HG03521 (cell line): ENCODE measurements at regions not wholly inside any gene's neighbourhood (a gene's known extent, or its start where the extent isn't known, plus 50 kb on each side); places are given as distances from the start of the nearest gene placed in this dataset.
"Not testable (repeated sequence)": the region's sequence is repeated elsewhere in the genome, so short reads cannot be mapped to it uniquely, and the experiment has no call there.

ENCODE experiments used
- ATAC-seq: cut with Tn5 transposase; IDR thresholded peaks from one replicate; pipeline ENCODE4 v1.9.1; 2021; ENCODE audit warnings: mild to moderate bottlenecking, moderate library complexity; ENCODE audit not compliant: unreplicated experiment

DNA sequence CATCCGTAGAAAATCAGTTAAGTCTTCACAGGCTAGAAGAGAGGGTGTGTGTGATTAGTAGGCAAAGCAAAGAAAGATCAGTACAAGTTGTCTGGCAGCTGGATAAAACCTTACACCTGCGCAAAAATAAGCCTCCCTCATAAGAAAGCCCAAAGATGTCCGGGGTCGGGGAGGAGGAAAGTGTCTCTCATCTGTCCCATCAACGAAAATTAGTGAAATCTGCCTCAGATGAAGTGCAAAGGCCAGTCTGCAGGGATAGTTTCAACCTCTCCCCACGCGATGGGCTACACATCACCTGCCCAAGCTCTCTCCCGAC is 333.9 kb downstream of the SRGAP2C start:
- ATAC-seq: no peak

- no peak for ATAC-seq
Observed at GRCh38 chr1:121519042-121519755, 334.4 kb downstream of the SRGAP2C start.

DNA sequence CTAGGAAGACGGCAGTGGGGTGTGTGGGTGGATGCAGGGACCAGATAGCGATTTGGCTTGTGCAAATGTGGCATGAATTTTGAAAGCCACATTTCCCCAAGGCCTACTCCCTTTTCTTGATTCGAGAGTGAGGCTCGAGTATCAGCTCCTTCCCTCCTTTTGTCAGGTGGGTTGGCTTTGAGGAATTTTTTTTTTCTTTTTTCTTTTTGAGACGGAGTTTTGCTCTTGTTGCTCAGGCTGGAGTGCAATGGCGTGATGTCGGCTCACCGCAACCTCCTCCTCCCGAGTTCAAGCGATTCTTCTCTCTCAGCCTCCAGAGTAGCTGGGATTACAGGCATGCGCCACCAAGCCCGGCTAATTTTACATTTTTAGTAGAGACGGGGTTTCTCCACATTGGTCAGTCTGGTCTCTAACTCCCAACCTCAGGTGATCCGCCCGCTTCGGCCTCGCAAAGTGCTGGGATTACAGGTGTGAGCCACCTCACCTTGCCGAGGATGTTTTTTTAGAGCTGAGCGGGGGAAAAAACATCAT is 335.0 kb downstream of the SRGAP2C start:
- ATAC-seq: not testable (repeated sequence)

- ATAC-seq: no peak
Observed at GRCh38 chr1:121522061-121522759, 337.4 kb downstream of the SRGAP2C start.

- ATAC-seq: not testable (repeated sequence)
Observed at GRCh38 chr1:121523112-121523511, 338.3 kb downstream of the SRGAP2C start.

- ATAC-seq: no peak
Observed at GRCh38 chr1:121525355-121525754, 340.6 kb downstream of the SRGAP2C start.

DNA sequence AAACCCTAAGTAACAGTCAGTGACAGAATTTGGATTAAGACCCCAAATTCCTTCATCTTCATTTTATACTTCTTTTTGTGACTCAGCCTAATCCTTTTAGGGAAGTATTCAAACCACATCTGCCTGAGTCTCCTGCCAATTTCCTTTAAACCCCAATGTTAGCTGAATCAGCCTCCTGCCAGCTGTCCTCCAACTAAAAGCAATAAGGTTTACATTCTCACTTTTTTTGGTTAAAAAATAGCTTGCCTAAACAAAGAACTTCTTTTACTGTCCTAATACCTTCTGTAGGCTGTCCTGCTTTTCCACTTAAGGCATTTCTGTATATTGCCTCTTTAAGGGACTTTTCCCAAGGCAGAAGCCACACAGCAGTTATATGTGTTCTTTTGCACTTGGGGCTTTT is 344.2 kb downstream of the SRGAP2C start:
- not testable (repeated sequence) for ATAC-seq

GRCh38 chr1:121530026-121530425 is 345.3 kb downstream of the SRGAP2C start:
- ATAC-seq: not testable (repeated sequence)

DNA sequence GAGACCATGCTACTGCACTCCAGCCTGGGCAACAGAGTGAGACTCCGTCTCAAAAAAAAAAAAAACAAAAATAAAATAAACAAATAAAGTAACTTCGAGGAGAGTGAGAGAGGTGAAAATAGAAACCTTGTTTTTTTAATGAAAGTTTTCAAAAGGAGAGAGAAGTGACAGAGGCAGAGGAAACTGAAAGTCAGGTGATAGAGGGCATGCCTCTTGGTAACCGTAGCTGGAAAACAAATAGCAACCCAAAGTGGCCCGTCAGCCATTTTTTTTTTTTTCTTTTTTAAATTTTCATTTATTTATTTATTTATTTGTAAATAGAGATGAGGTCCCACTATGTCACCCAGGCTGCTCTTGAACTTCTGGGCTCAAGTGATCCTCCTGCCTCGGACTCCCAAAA is 347.0 kb downstream of the SRGAP2C start:
- not testable (repeated sequence) for ATAC-seq

DNA sequence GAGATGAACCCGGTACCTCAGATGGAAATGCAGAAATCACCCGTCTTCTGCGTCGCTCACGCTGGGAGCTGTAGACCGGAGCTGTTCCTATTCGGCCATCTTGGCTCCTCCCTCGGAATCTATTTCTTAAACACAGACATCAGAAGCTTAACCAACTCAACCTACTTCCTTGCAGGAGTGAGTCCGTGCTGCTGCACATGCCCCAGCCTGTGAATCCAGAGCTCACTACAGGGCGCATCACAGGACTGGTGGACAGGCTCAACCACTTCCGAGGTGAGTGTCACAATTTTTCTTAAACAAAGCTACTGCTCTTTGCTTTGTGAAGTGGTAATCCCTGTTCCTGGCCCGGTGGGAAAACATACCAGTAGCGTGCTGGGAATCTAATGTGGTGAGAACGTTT is 353.4 kb downstream of the SRGAP2C start:
- ATAC-seq: not testable (repeated sequence)

DNA sequence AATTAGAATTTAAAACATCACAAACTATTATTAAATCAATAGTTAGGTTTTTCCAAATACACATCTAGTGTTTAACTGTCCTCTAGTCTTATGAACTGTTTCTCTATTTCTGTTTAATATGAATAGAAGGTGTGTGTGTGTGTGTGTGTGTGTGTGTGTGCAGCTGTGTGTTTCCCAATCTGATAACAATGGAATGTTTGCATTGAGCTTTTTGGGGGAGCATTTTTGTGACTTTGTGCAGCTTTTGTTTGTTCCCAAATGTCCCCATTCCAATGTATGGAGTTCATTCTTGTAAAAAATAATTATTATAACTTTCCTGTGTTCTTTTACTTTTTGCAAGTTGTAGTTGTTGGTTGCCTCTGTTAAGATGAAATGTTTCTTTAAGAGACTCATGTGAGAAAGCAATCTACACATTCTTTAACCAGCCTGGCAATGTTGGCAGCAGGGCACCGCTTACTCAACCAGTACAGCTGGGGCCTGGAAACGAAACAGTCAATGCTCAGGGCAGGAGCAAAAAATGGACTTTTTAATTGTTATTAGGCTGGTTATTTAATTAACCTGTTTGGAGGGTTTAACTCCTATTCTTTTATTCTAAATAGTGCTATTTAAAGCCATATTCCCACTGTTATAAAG is 354.3 kb downstream of the SRGAP2C start:
- no peak for ATAC-seq

DNA sequence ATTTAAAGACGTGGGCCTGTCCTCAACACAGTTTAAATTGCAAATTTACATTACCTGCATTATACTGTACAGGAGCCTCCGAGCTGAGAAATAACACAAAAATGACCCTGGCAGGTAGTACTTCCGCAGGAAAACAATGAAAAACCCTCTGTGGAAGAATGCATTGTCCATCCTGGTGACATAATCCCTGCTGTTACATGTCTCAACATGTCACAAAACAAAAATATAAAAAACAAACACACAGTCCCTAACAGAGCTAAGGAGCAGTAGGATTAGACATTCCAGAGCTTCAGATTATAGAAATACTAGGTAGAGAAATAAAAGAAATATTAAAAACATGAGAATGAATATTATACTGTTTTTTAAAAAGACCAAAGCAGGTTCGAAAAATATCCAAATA is 359.2 kb downstream of the SRGAP2C start:
- ATAC-seq: not testable (repeated sequence)

- no peak for ATAC-seq
Observed at GRCh38 chr1:121544500-121544899, 359.7 kb downstream of the SRGAP2C start.

GRCh38 chr1:121545899-121546298 is 361.1 kb downstream of the SRGAP2C start:
- not testable (repeated sequence) for ATAC-seq

GRCh38 chr1:121546830-121547591 is 362.2 kb downstream of the SRGAP2C start:
- ATAC-seq: no peak

DNA sequence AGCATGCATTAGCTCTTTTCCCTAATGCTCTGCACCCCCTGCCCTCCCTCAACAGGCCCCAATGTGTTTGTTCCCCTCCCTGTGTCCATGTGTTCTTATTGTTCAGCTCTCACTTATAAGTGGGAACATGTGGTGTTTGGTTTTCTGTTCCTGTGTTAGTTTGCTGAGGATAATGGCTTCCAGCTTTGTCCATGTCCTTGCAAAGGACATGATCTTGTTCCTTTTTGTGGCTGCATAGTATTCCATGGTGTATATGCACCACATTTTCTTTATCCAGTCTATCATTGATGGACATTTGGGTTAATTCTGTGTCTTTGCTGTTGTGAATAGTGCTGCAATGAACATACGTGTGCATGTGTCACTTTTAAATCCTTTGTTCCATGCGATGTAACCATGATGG is 363.0 kb downstream of the SRGAP2C start:
- not testable (repeated sequence) for ATAC-seq

DNA sequence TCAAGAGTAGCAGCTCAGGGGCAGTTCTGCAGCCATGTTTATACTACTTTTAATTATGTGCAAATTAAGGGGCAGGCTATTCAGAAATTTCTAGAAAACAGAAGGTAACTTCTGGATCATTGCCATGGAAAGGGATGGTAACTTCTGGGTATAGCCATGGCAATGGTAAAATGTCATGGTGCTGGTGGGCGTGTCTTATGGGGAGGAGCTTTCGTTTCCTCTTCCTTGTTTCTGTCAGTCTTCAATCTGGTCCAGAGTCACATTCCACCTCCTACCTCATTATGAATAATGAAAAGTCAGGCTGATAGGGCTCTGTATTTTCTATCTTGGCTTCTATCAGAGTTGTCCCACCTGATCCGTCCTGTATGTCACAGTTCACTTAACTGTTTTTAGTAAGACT is 366.0 kb downstream of the SRGAP2C start:
- not testable (repeated sequence) for ATAC-seq

DNA sequence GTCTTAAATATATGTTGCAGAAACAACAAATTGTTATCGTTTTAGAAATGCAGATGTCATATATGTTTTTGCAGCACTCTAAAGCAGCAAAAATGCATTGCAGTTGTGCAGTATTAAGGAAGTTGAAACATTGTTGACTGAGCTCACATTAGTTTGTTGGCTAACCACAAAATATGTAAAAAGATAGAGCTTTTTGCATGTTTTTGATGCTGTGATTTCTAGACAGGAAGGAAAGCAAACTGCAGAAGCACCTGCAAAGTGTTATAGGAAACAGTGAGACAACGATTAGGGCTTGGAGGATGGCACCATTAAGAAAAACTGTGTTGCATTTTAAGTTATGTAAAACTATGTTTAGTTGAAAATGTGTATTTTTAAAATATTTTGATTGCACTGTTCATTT is 366.7 kb downstream of the SRGAP2C start:
- ATAC-seq: not testable (repeated sequence)

- not testable (repeated sequence) for ATAC-seq
Observed at GRCh38 chr1:121556560-121556959, 371.8 kb downstream of the SRGAP2C start.

- ATAC-seq: not testable (repeated sequence)
Observed at GRCh38 chr1:121558034-121558433, 373.3 kb downstream of the SRGAP2C start.

GRCh38 chr1:121558514-121558913 is 373.7 kb downstream of the SRGAP2C start:
- no peak for ATAC-seq
